Midbrain (tissue), 1 donor: ENCODE measurements at regions not wholly inside any gene's neighbourhood (a gene's known extent, or its start where the extent isn't known, plus 50 kb on each side); places are given as distances from the start of the nearest gene placed in this dataset.
"Not testable (repeated sequence)": the region's sequence is repeated elsewhere in the genome, so short reads cannot be mapped to it uniquely, and the experiment has no call there.

Source experiments
- DNase-seq: peaks from one replicate; lab custom pipeline; 2025; lab: John Stamatoyannopoulos, UW

DNA sequence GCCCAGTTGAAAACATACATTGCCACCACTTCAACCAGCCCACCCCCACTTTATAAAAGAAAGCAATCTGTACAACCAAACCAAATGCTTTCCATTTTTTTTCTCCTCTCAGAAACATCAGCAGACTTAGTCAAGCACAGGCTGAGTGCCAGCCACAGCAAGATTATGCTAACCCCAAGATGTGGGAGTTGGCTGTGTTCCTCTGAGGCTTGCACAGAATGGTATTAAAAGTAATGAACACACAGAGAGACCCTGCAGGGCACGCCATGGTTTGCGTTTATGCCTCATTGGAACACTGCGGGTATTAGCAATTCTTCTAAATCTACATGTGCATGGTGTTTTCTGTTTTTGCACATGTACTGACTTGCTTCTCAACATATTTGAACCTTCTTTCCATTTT lies 419.9 kb upstream of the GRAMD2B start:
- DNase-seq: peak; percentile 21

DNA sequence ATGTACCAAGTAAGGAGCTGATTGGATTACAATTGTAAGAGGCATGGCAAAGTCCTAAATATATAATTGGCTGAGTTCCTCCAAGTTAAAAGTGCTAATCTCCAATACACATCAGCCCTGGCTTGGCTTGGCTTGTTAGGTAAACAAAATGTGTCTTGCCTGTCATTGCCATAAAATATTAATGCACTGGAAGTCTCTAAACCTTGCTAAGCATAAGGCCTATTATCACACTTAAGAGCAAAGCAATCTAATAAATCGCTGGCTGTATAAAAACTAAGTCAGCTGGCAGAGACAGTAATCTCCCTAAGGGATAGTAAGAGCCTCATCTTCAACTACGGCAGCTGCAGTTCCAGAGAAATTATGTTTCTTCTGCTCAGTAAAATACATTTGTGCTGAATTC lies 418.6 kb upstream of the GRAMD2B start:
- DNase-seq: no peak

DNA sequence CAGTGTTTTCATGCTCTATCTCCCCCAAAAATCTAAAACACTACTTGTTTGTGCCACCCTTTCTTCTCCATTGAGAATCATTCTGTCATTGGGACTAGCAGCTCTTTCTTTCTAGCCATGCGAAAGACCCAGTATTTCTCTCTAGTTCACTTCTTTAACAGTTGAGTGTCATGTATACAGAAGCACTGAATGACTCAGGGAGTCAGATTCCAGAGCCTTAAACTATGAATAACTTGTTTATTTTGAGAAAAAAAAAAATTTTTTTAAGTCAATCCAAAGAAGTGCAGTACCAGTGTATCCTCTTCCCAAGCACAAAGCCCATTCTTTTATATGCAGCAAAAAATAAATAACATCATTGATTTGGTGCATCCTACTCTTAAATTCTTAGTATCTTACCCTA lies 415.4 kb upstream of the GRAMD2B start:
- DNase-seq: no peak

DNA sequence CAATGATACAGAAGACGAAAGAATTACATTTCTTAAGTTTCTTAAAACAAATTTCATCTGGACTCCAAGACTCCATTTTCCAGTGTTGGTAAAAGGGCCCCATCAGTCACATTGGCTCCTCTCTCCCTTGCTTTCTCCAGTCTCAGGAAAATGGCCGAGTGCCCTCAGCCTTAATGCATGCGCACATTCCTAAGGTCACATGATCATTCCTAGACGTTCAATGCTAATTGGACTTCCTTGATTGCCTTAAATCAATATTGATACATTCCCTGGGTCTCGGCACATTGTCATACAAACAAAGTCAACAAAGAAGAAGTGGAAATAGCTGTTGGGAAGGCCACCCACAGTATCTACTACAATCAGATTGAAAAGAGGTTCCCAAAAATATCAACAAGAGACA lies 413.6 kb upstream of the GRAMD2B start:
- no peak for DNase-seq

DNA sequence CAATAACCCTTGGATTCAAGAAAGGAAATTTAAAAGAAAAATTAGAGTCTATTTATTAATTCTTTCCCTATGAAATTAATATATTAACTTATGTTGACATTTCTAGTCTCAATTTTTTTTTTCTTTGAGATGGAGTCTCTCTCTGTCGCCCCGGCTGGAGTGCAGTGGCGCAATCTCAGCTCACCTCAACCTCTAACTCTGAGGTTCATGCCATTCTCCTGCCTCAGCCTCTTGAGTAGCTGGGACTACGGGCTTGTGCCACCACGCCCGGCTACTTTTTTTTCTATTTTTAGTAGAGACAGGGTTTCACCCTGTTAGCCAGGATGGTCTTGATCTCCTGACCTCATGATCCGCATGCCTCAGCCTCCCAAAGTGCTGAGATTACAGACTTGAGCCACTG lies 411.7 kb upstream of the GRAMD2B start:
- DNase-seq: not testable (repeated sequence)

DNA sequence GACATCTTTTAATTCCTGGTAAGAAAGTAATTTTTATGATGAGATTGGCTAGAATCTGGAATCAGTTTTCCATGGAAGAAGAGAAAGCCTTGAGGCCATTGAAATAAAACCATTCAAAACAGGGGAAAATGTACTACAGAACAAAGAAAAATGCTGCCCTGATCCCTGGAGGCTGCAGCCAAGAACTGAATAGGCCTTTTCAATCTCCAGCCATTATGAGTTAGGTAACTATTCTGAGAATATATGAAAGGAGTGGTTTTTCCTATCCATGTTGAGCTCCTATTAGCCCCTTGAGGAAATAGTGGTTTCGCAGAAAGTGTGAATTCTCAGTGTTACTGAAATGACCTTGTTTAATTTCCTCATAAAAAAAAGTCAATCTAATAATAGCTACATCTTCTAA lies 408.5 kb upstream of the GRAMD2B start:
- peak; percentile 49 for DNase-seq

DNA sequence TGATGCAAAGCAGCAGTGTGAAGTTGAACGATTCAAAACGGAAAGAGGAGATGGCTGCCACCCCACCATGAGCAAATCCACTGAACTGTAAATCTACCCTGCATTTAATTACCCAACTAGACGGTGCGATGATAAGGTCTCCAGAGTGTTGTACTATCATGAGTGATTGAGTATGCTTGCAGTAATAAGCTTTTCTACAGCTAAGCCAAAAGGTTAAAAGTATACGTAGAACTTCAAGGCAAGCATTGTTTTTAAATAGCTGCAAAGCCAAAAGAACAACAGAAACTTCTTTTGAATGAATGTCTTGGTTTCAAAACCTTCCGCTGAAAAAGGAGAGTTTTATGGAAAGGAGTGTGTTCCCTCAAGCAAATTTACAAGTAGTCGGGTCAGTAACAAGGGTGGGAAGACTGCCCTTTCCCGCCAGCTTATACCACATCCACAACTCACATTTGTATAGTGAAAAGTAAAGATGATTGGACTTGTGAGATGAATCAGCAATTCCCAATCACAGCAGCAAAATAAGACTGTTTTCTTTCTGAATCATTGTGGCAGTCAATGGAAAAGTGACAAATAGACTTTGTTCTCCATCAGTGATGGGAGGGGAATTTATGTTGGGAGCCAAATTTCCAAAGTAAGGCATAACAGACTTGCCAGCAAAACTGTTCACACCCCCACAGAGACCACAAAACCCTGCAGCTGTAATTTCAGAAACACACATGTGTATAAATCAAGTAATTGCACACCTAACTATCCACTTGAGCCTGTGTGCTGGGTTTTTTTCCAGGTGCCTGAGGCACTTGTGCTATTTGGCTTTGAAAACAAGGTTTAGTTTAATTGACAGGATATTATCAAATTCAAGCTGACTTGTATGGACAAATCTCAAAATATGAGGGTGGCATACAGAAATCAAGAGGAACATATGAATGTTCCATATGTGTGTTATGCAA lies 407.7 kb upstream of the GRAMD2B start:
- peak; percentile 19 for DNase-seq

DNA sequence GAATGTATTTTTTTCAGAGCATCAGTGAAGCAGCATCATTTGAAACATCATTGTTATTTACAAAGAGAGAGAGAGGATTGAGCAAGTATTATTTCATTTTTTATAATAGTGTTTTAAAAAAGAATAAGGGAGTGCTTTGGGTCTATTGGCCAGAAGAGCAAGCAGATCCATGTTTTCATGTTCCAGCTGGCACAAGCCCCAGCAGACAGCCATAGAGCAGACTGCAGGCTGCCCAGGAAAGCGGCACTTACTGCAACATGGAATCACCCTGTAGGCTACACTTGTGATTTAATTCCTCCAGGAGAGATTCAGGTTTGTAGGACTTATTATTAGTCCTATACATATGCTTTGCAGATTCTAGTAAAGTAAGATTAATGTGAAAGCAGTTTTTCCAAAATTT lies 407.0 kb upstream of the GRAMD2B start:
- peak; percentile 46 for DNase-seq

DNA sequence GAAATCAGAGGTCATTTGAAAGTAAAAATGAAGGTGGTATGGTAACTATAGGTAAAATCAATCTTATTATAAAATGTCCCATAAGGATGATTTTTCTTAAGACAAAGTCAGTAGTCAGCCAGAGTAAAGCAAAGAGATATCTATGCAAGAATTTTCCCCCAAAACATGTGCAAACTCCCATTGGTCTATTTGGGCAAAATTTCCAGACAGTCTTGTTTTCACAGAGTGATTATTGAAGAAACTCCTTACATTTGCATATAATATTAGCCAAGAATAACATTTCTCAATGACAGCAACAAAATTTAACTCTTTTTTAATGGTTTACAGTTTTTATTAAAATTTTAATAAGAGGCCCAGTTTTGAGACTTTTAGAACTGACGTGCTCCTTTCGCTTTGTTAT lies 406.1 kb upstream of the GRAMD2B start:
- no peak for DNase-seq

DNA sequence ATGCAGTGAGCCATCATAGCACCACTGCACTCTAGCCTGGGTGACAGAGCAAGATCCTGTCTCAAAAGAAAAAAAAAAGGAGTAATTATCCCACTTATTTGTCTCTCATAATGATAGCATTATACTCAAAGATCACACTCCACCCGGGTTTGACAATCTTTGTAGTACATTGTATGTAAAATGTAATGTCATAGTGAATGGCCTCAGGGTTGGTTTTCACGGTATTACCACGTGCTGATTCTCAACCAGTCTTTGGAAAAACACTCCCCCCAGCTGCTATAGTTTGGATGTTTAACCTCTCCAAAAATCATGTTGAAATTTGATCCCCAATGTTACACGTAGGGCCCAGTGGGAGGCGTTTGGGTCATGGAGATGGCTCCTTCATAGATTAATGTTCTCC lies 402.4 kb upstream of the GRAMD2B start:
- DNase-seq: no peak

DNA sequence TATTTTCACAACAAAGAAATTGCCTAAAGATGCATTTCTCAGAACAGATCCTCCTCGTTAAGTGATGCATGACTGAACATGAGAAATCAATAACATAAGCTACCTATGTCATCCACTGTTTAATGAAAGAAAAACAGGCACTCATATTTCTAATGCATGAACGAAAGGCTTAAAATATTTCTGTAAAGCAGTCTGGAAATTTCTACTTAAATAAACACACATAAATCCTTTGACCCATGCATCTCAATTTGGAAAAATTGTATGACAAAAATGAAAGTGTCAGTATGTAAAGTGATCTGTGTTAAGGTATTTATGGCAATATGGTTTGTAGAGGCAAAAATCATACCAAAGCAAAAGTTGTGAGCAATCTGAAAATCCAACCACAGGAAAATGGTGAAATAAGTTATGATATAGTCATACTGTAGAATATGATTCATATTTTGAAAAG lies 399.2 kb upstream of the GRAMD2B start:
- DNase-seq: no peak

DNA sequence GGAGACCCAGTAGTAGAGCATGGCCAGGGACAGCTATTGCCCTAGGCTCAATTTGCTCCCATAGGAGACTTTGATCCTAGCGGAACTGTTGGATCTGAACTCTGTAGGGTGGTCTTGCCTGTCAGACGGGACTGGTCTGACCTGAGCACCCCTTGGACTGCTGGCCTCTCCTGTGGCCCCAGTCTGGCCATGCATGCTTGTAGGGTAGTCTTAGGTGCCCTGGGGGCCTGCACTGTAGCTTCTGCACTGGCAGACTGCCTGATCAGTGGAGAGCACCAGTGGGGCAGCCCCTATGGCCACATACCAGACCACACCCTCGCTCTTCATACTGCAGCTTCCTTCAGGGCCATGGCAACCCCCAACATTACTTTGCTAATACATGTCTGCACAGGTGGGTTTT lies 396.1 kb upstream of the GRAMD2B start:
- no peak for DNase-seq

DNA sequence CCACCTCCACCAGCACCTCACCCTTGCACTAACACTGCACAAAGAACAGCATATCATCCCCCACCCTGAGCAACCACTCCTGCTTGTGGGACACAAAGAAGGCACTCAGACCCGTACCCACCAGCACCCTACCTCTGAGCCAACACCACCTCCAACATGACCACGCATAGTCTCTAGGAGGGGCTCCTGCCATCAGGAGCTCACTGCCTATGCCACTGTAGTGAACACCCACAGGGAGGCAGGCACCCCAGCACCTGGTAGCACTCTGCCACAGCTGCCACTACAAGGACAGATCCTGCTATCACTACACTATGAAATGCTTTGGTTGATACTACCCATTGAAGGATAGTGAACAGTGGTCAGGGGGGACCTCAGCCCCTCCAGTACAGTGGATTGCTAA lies 395.6 kb upstream of the GRAMD2B start:
- DNase-seq: no peak

DNA sequence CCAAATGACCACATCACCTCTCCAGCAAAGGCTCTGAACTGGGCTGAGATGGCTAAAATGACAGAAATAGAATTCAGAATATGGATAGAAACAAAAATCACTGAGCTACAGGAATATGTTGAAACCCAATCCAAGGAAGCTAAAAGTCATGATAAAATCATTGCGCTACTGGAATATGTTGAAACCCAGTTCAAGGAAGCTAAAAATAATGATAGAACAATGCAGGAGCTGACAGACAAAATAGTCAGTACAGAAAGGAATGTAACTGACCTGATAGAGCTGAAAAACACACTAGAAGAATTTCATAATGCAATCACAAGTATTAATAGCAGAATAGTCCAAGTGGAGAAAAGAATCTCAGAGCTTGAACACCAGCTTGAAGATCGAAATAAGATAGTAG lies 394.9 kb upstream of the GRAMD2B start:
- no peak for DNase-seq

DNA sequence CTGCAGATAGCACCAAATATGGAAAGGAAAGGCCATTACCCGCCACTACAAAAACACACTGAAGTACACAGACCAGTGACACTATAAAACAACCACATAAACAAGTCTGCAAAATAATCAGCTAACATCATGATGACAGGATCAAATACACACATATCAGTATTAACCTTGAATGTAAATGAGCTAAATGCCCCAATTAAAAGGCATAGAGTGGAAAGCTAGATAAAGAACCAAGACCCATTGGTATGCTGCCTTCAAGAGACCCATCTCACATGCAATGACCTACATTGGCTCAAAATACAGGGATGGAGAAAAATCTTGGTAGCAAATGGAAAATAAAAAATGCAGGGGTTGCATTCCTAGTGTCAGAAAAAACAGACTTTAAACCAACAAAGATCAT lies 393.9 kb upstream of the GRAMD2B start:
- not testable (repeated sequence) for DNase-seq

DNA sequence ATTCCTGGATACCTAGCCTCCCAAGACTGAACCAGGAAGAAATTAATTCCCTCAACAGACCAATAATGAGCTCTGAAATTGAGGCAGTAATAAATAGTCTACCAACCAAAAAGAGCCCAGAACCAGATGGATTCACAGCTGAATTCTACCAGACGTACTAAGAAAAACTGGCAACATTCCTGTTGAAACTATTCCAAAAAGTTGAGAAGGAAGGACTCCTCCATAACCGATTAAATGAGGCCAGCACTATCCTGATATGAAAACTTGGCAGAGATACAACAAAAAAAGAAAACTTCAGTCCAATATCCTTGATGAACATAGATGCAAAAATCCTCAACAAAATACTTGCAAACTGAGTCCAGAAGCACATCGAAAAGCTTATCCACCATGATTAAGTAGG lies 392.5 kb upstream of the GRAMD2B start:
- DNase-seq: no peak

DNA sequence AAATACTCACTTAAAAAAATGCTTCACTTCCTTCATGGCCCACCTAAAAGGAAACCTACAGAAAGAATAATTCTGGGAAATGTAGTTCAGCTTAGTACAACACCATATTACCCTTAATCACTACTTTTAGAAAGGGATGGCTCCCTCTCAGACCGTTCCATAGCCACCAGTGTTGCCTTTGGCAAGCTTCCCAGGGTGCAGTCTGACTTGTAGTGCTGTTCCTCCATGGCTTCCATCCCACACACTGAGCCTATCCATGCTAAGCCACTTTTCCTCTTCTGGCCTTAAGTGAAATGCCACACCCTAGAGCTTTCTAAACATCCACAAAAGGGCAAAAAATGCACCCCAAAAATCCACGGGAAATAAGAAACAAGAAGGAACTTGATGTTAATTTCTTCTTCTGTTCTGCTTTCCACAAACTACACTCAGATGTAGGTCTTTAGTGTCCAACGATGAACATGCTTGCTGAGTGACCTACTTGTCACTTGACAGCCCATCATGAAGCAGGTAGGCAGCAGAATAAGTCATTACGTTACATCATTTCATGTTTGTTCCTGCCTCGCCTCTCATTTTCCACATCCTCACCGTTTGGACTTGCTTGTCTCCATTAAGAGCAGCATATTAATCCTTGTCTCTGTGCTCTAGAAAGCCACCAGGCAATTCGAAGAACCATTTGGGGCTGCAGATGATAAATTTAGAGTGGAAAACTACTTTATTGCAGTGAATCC lies 391.1 kb upstream of the GRAMD2B start:
- DNase-seq: no peak

DNA sequence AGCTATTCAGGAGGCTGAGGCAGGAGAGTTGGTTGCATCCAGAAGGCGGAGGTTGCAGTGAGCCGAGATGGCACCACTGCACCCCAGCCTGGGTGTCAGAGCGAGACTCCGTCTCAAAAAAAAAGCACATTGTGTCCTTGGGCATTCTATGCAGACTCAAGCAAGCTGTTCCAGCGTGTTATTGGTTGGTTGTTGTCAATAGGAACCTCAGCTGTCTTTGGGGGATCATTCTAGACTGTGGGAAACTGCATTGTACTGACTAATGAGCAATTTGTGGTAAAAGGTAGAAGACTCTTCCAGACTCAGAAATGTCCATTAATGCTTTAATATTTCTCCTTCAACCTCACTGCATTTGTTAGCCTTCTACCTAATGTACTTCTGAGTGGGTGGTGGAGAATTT lies 379.5 kb upstream of the GRAMD2B start:
- DNase-seq: no peak

DNA sequence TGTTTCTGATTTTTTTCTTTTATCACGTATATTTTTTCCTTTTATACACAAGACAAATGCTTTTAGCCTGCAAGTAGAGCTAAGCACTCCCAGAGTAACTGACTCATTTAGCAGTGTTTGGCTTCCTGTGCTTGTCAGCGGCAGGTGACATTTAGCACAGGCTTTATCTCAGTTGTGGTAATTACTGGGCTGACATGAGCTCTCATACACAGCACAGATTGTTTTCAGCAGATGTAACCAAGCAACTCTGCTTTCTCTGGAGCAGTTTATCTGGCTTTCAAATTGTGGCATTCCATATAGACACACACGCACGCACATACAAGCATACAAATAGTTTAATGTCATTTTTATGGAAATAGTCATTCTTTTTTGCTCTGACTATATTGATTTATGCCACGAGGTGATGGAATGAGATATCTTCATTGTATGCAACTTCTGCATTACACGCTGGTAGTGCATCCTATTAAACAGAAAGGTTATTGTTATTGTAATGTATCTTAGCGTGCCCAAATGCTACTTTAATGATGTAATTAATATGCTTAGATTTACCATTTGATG lies 379.0 kb upstream of the GRAMD2B start:
- DNase-seq: no peak

DNA sequence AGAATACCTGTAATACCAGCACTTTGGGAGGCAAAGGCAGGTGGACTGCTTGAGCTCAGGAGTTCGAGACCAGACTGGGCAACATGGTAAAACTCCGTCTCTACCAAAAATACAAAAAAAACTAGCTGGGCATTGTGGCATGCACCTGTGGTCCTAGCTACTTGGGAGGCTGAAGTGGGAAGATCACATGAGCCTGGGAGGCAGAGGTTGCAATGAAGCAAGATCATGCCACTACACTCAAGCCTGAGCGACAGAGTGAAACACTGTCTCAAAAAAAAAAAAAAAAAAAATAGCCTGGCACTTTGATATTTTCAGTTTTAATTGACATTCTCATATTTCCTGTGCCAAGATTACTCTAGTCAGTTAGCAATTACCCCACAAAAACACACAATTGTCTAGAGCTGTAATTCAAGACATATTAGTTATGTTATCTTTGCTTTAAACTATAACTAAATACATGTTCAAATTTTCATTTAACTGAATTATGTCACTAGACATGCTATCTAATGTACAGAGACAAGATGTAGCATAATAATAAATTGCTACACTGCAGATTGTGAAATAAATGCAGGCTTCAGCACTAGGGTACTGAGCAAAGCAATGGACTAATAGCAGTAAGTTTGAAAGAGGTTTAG lies 378.2 kb upstream of the GRAMD2B start:
- DNase-seq: no peak

DNA sequence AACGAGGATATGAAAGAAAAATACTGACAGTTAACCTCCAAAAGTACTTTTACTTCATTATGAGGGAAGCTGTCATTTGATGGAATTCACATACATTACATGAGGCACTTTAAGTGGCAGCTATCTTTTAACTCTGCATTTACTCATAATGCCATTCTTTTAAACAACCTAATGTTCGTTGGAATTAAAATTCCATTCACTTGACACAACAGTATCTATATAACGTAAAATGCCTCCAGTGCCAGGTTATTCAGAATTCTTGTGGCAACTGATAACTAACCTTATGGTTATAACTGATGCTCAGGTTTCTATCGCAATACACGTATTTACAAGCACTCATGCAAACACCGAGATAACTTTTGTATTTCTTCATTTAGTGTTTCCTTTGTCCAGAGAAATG lies 376.9 kb upstream of the GRAMD2B start:
- DNase-seq: no peak

DNA sequence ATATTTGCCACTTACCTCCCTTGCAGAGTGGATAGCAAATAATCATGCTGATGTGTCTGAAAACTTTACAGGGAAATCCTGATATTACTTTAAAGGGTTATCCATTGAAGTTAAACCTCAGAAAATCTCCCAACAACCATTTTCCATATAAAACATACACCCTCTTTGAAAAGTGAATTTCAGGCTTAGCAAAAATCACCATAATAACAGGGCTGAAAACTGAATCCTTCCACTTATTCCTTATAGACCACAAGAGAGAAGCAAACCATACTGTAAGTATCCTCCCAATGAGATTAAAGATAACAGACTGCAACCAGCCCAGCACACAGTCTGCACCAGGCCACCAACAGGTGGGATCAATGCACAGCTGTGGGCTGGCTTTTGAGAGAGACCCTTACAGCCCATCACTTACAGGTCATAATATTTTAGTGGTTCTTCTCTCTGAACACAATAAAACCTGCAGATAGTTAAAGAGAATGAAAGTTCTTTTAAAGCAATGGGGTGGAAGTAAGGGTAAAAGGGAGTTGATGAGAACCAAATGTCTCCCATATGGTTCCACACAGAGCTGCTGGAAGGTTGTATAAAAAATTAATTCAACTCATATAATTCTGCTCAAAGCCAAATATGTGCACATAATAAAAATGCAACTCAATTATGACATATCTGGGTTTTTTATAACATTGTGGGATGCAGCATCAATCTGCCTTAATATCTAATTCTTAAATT lies 376.2 kb upstream of the GRAMD2B start:
- DNase-seq: no peak
